K562 (cell line): ENCODE measurements at regions not wholly inside any gene's neighbourhood (a gene's known extent, or its start where the extent isn't known, plus 50 kb on each side); places are given as distances from the start of the nearest gene placed in this dataset.

Source experiments
- ATAC-seq: fragments of 200-7000 bp; cut with Tn5 transposase; 3 replicates; pipeline ENCODE4 v1.9.1; 2020; ENCODE audit warnings: moderate library complexity
- BruUV-seq: library from RNA; stranded (reverse); fragments of 400-500 nt; replicated peaks from 2 replicates; lab custom pipeline; 2021; lab: Mats Ljungman, UMichigan
- CTCF ChIA-PET: fragments of 300-600 bp; formaldehyde crosslinking; extraction: SDS; loops from one replicate; lab custom pipeline; 2021; ENCODE audit warnings: low intra/inter-chr PET ratio; lab: Yijun Ruan, JAX
- POLR2A ChIA-PET: fragments of 300-600, 350-650 bp; sonication (Branson Sonifier 250); formaldehyde crosslinking; extraction: SDS; loops from one replicate; lab custom pipeline; 2021; ENCODE audit warnings: antibody characterized with exemption, inconsistent platforms; lab: Yijun Ruan, JAX
- DNase-seq, 4 experiments: peaks; one replicate each; pipeline versions ENCODE4 v3.0.0 to v3.0.0-alpha.2; 2011 to 2018; ENCODE audit warnings: low spot score in 3 of 4, mixed read lengths in 3 of 4; ENCODE audit errors: extremely low read depth in 1 of 4
- FAIRE-seq: peaks from 2 replicates; lab custom pipeline; 2011; peaks lifted over from hg19 to GRCh38; lab: Jason Lieb, UNC
- H2AFZ ChIP-seq: 2 replicates; pipeline ENCODE4 v1.6.0; 2011; ENCODE audit warnings: low read depth, low read length, control low read depth, inconsistent platforms
- H3K27ac ChIP-seq: fragments of 200-600 bp; 3 replicates; pipeline ENCODE4 v1.8.0; 2011; ENCODE audit warnings: low read depth, mild to moderate bottlenecking, control low read depth, inconsistent platforms, low read length, moderate library complexity, mixed read lengths; ENCODE audit errors: extremely low read depth
- H3K27me3 ChIP-seq, 2 experiments: fragments of 300-600 bp in 1 of 2; 2 replicates in 1 of 2; 3 replicates in 1 of 2; pipeline versions ENCODE4 v1.6.0 to v1.8.0; 2011; ENCODE audit warnings: inconsistent platforms in 2 of 2, low read length in 2 of 2, mild to moderate bottlenecking in 1 of 2, mixed read lengths in 1 of 2, moderate library complexity in 1 of 2; ENCODE audit not compliant: control insufficient read depth in 2 of 2, insufficient read depth in 2 of 2
- H3K36me3 ChIP-seq: fragments of 300-600 bp; 3 replicates; pipeline ENCODE4 v1.8.0; 2011; ENCODE audit warnings: mild to moderate bottlenecking, low read length, inconsistent platforms; ENCODE audit not compliant: control insufficient read depth, insufficient read depth
- H3K4me1 ChIP-seq, 2 experiments: fragments of 200-600 bp in 1 of 2; replicated peaks in 1 of 2; 2 replicates in 1 of 2; 3 replicates in 1 of 2; pipeline versions ENCODE4 v1.5.1 to v1.8.0; 2011; ENCODE audit warnings: inconsistent platforms in 2 of 2, low read length in 2 of 2, mild to moderate bottlenecking in 1 of 2, mixed read lengths in 1 of 2, moderate library complexity in 1 of 2; ENCODE audit not compliant: control insufficient read depth in 2 of 2, insufficient read depth in 2 of 2
- H3K4me2 ChIP-seq: 2 replicates; pipeline ENCODE4 v1.6.1; 2011; ENCODE audit warnings: low read length, control low read depth, inconsistent platforms, mixed read lengths; ENCODE audit not compliant: insufficient read depth
- H3K4me3 ChIP-seq: fragments of 200-600 bp; sonication (generic), shearing (Covaris generic); 2 replicates; pipeline ENCODE4 v1.5.1; 2016; ENCODE audit warnings: control low read depth, inconsistent platforms
- H3K79me2 ChIP-seq: fragments of 200-600 bp; 3 replicates; pipeline ENCODE4 v1.8.0; 2011; ENCODE audit warnings: low read length, inconsistent platforms; ENCODE audit not compliant: control insufficient read depth, insufficient read depth
- H3K9ac ChIP-seq, 2 experiments: 2 replicates each; pipeline versions ENCODE4 v1.6.0 to v1.6.1; 2011; ENCODE audit warnings: low read depth in 2 of 2, low read length in 2 of 2, control low read depth in 1 of 2, inconsistent platforms in 1 of 2, mild to moderate bottlenecking in 1 of 2, mixed read lengths in 1 of 2; ENCODE audit not compliant: insufficient read depth in 1 of 2
- H3K9me1 ChIP-seq: one replicate; pipeline ENCODE4 v1.6.0; 2011; ENCODE audit warnings: inconsistent platforms, mild to moderate bottlenecking, low read length, moderate library complexity; ENCODE audit not compliant: control insufficient read depth, insufficient read depth
- H3K9me3 ChIP-seq: replicated peaks from 2 replicates; pipeline ENCODE4 v1.5.1; 2011; ENCODE audit warnings: low read depth, low read length, inconsistent platforms; ENCODE audit not compliant: control insufficient read depth, insufficient read depth
- H4K20me1 ChIP-seq: replicated peaks from 2 replicates; pipeline ENCODE4 v1.6.1; 2011; ENCODE audit warnings: low read length, inconsistent platforms, mixed read lengths; ENCODE audit not compliant: control insufficient read depth, insufficient read depth
- RAD21 ChIP-seq, 2 experiments: fragments of 250-450 bp in 1 of 2; fragments of 450-650 bp in 1 of 2; sonication (Bioruptor Pico) in 1 of 2; formaldehyde crosslinking in 1 of 2; IDR thresholded peaks in 1 of 2; conservative IDR thresholded peaks in 1 of 2; 2 replicates each; pipeline versions ENCODE4 v1.4.0 to v1.8.0; 2020 to 2022; ENCODE audit warnings: mild to moderate bottlenecking in 2 of 2, moderate library complexity in 1 of 2
- SPI1 ChIP-seq: IDR thresholded peaks from 2 replicates; pipeline ENCODE4 v1.6.1; 2011; ENCODE audit warnings: low read depth, low read length, control low read depth, borderline replicate concordance
- WGBS: fragments of 100-300 bp; shearing (Covaris generic); methylation state at CpG from one replicate; pipeline ENCODE4 v1.1.6; 2016; ENCODE audit warnings: low coverage, mixed read lengths; ENCODE audit not compliant: insufficient coverage; ENCODE audit errors: missing lambda C conversion rate; 5-methylcytosine and 5-hydroxymethylcytosine counted together
- in situ Hi-C: fragments of 300-500 bp; cut with MboI; formaldehyde crosslinking; loops from 4 replicates; pipeline ENCODE4 v1.15.0; 2018; ENCODE audit warnings: inconsistent platforms, mixed read lengths
- intact Hi-C: fragments of 100-400 bp; cut with micrococcal nuclease; formaldehyde crosslinking; loops from 2 replicates; pipeline ENCODE4 v1.14.2; 2022
- TF ChIP-seq, protein P1 (sequence below): fragments of 450-650 bp; IDR thresholded peaks from 2 replicates; pipeline ENCODE4 v1.6.1; 2016; ENCODE audit warnings: low read depth

DNA sequence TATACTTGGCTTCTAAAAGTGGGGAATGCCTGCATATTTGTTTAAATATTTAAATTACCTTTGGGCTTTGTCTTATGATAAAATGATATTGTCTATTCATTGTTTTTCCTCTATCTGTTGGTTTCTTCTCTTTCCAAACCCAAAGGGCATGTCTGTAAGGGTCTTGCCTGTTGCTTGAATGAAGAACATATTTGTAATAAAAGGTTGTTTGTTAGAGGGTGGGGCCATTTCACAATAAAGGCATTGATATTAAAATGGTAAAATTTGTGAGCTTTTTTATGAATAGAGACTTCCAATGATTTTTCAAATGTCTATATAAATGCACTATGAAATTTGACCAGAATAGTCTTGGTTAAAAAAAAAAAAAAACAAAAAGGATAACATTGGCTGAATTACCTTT, 105.2 kb downstream of the DKK1 start (continued):
- TF ChIP-seq, protein P1, sequence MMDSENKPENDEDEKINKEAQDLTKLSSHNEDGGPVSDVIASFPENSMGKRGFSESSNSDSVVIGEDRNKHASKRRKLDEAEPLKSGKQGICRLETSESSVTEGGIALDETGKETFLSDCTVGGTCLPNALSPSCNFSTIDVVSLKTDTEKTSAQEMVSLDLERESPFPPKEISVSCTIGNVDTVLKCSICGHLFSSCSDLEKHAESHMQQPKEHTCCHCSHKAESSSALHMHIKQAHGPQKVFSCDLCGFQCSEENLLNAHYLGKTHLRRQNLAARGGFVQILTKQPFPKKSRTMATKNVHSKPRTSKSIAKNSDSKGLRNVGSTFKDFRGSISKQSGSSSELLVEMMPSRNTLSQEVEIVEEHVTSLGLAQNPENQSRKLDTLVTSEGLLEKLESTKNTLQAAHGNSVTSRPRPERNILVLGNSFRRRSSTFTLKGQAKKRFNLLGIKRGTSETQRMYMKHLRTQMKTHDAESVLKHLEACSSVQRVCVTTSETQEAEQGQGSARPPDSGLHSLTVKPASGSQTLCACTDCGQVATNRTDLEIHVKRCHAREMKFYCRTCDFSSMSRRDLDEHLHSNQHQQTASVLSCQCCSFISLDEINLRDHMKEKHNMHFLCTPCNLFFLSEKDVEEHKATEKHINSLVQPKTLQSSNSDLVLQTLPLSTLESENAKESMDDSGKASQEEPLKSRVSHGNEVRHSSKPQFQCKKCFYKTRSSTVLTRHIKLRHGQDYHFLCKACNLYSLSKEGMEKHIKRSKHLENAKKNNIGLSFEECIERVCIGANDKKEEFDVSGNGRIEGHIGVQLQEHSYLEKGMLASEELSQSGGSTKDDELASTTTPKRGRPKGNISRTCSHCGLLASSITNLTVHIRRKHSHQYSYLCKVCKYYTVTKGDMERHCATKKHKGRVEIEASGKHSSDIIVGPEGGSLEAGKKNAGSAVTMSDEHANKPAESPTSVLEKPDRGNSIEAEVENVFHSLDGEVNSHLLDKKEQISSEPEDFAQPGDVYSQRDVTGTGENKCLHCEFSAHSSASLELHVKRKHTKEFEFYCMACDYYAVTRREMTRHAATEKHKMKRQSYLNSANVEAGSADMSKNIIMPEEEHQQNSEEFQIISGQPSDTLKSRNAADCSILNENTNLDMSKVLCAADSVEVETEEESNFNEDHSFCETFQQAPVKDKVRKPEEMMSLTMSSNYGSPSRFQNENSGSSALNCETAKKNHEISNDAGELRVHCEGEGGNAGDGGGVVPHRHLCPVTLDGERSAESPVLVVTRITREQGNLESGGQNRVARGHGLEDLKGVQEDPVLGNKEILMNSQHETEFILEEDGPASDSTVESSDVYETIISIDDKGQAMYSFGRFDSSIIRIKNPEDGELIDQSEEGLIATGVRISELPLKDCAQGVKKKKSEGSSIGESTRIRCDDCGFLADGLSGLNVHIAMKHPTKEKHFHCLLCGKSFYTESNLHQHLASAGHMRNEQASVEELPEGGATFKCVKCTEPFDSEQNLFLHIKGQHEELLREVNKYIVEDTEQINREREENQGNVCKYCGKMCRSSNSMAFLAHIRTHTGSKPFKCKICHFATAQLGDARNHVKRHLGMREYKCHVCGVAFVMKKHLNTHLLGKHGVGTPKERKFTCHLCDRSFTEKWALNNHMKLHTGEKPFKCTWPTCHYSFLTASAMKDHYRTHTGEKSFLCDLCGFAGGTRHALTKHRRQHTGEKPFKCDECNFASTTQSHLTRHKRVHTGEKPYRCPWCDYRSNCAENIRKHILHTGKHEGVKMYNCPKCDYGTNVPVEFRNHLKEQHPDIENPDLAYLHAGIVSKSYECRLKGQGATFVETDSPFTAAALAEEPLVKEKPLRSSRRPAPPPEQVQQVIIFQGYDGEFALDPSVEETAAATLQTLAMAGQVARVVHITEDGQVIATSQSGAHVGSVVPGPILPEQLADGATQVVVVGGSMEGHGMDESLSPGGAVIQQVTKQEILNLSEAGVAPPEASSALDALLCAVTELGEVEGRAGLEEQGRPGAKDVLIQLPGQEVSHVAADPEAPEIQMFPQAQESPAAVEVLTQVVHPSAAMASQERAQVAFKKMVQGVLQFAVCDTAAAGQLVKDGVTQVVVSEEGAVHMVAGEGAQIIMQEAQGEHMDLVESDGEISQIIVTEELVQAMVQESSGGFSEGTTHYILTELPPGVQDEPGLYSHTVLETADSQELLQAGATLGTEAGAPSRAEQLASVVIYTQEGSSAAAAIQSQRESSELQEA, result no peak

DNA sequence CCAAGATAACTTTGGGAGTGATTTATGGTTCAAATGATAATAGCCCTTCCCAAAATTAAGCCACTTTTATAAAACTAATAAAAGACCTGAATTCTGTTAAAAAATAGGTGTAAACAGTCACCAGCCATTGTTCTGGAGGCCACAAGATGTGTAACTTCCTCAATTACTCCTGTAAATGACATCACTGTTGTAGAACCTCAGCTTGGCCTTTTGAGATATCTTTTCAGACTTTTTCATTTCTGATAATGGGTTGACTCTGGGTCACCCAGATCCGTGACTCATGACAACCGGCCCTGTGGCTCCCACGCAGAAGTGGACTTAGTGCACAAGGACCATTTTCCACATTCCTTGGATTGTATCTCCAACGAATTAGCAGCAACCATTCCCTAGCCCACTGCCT, 106.6 kb downstream of the DKK1 start:
- Histone ChIP-seq H3K79me2 (no peaks in the 10 kb centered on the region), H4K20me1 (no peaks in the 10 kb centered on the region)
- no peak for ATAC-seq
- CTCF ChIA-PET, result no interaction called here
- in situ Hi-C loops, result no loop called here
- TF ChIP-seq SPI1 (no peak), RAD21 (CRISPR knock-in tag; conservative IDR thresholded peaks at IDR 0.05 in 1 of 2, IDR thresholded peaks at IDR 0.05 in 1 of 2) (no peak)
- TF ChIP-seq, all 486 proteins: peak for 0
- 0% methylated on average over 4 of the region's 4 CpGs for WGBS
- Histone ChIP-seq H3K9me3 (no peaks in the 10 kb centered on the region; the same call in 1 of the 2 replicates), H3K9me1 (no peaks in the 10 kb centered on the region), H2AFZ (no peak overlapping the region), H3K36me3 (no peaks in the 10 kb centered on the region), H3K4me1 (no peaks in the 10 kb centered on the region), H3K9ac (no peak overlapping the region), H3K27me3 (no peaks in the 10 kb centered on the region), H3K27ac (no peak overlapping the region), H3K4me3 (no peak overlapping the region), H3K4me2 (no peak overlapping the region)
- FAIRE-seq (no peak), DNase-seq (no peak)
- intact Hi-C loops, result no loop called here
- POLR2A ChIA-PET, result no interaction called here
- BruUV-seq, result no TSS peak
